DOHH2 (cell line): ENCODE measurements at regions not wholly inside any gene's neighbourhood (a gene's known extent, or its start where the extent isn't known, plus 50 kb on each side); places are given as distances from the start of the nearest gene placed in this dataset.

Experiments used
- EZH2phosphoT487 ChIP-seq: fragments of 200-600 bp; sonication (generic); IDR thresholded peaks from 2 replicates; pipeline ENCODE4 v1.6.1; 2017; ENCODE audit warnings: borderline replicate concordance, mild to moderate bottlenecking, antibody characterized with exemption, low read length, moderate library complexity, mixed read lengths
- TF ChIP-seq, protein P1 (sequence below): fragments of 200-600 bp; sonication (generic); IDR thresholded peaks from one replicate; pipeline ENCODE4 v1.5.1; 2014; ENCODE audit warnings: antibody characterized with exemption, mild to moderate bottlenecking, low read depth, low read length; ENCODE audit not compliant: poor library complexity, severe bottlenecking

- TF ChIP-seq, protein P1, sequence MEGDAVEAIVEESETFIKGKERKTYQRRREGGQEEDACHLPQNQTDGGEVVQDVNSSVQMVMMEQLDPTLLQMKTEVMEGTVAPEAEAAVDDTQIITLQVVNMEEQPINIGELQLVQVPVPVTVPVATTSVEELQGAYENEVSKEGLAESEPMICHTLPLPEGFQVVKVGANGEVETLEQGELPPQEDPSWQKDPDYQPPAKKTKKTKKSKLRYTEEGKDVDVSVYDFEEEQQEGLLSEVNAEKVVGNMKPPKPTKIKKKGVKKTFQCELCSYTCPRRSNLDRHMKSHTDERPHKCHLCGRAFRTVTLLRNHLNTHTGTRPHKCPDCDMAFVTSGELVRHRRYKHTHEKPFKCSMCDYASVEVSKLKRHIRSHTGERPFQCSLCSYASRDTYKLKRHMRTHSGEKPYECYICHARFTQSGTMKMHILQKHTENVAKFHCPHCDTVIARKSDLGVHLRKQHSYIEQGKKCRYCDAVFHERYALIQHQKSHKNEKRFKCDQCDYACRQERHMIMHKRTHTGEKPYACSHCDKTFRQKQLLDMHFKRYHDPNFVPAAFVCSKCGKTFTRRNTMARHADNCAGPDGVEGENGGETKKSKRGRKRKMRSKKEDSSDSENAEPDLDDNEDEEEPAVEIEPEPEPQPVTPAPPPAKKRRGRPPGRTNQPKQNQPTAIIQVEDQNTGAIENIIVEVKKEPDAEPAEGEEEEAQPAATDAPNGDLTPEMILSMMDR: no peak
- no peak for TF ChIP-seq EZH2phosphoT487
Measured at GRCh38 chr3:21109056-21109455, 642.0 kb downstream of the ZNF385D start.
